Stimulated activated CD8-positive, alpha-beta memory T cell treated with anti-CD3 and anti-CD28 coated beads, Interleukin-2, amount 100 ng/mL, for 48 hours (primary cell): ENCODE measurements at regions not wholly inside any gene's neighbourhood (a gene's known extent, or its start where the extent isn't known, plus 50 kb on each side); places are given as distances from the start of the nearest gene placed in this dataset.
A peak's percentile ranks its signal among the peaks of the same experiment; 100 is the strongest.
"Not testable (repeated sequence)": the region's sequence is repeated elsewhere in the genome, so short reads cannot be mapped to it uniquely, and the experiment has no call there.

Experiments
- DNase-seq, 2 donors: peaks; one replicate each; pipeline ENCODE4 v3.0.0-alpha.2; 2020; ENCODE audit warnings: low read depth in 2 of 2

- DNase-seq: no peak
Measured at GRCh38 chr1:193463326-193463932, 277.0 kb upstream of the B3GALT2 start.

- DNase-seq: no peak
Measured at GRCh38 chr1:193462629-193463320, 276.4 kb upstream of the B3GALT2 start.

- no peak for DNase-seq
Measured at GRCh38 chr1:193458628-193459027, 272.2 kb upstream of the B3GALT2 start.

GRCh38 chr1:193457676-193458075 is 271.3 kb upstream of the B3GALT2 start:
- no peak for DNase-seq

GRCh38 chr1:193456811-193457280 is 270.4 kb upstream of the B3GALT2 start:
- no peak for DNase-seq

- DNase-seq: no peak
Measured at GRCh38 chr1:193451606-193452005, 265.2 kb upstream of the B3GALT2 start.

GRCh38 chr1:193451001-193451400 is 264.6 kb upstream of the B3GALT2 start:
- DNase-seq: no peak

GRCh38 chr1:193448682-193449461 is 262.5 kb upstream of the B3GALT2 start:
- DNase-seq: peak in 1 of 2 donors; percentile 5

GRCh38 chr1:193443886-193444285 is 257.5 kb upstream of the B3GALT2 start:
- no peak for DNase-seq

- no peak for DNase-seq
Measured at GRCh38 chr1:193438771-193439170, 252.4 kb upstream of the B3GALT2 start.

GRCh38 chr1:193438312-193438711 is 251.9 kb upstream of the B3GALT2 start:
- DNase-seq: no peak

- DNase-seq: no peak
Measured at GRCh38 chr1:193437785-193438184, 251.4 kb upstream of the B3GALT2 start.

- not testable (repeated sequence) for DNase-seq
Measured at GRCh38 chr1:193437333-193437732, 250.9 kb upstream of the B3GALT2 start.

GRCh38 chr1:193435781-193436180 is 249.4 kb upstream of the B3GALT2 start:
- DNase-seq: no peak

GRCh38 chr1:193434319-193434718 is 247.9 kb upstream of the B3GALT2 start:
- DNase-seq: no peak

GRCh38 chr1:193433599-193433998 is 247.2 kb upstream of the B3GALT2 start:
- DNase-seq: no peak

GRCh38 chr1:193432979-193433587 is 246.7 kb upstream of the B3GALT2 start:
- DNase-seq: no peak

GRCh38 chr1:193431265-193431977 is 245.0 kb upstream of the B3GALT2 start:
- no peak for DNase-seq

GRCh38 chr1:193427524-193427923 is 241.1 kb upstream of the B3GALT2 start:
- DNase-seq: no peak

GRCh38 chr1:193426061-193426460 is 239.6 kb upstream of the B3GALT2 start:
- no peak for DNase-seq

GRCh38 chr1:193421487-193421886 is 235.1 kb upstream of the B3GALT2 start:
- no peak for DNase-seq

- DNase-seq: no peak
Measured at GRCh38 chr1:193419295-193419694, 232.9 kb upstream of the B3GALT2 start.
